Spleen (tissue), 11 donors: ENCODE measurements at regions not wholly inside any gene's neighbourhood (a gene's known extent, or its start where the extent isn't known, plus 50 kb on each side); places are given as distances from the start of the nearest gene placed in this dataset.

Source experiments
- DNase-seq: peaks from one replicate; pipeline ENCODE4 v3.0.0-alpha.2; 2020
- H3K27ac ChIP-seq, 8 donors: fragments of 200-600 bp; sonication (generic) in 7 of 8; 1 replicate in 4 of 8; 2 replicates in 4 of 8; pipeline versions ENCODE4 v1.5.0 to v1.8.0; 2016 to 2021; ENCODE audit warnings: inconsistent platforms in 4 of 8, mild to moderate bottlenecking in 4 of 8, moderate library complexity in 1 of 8
- H3K27me3 ChIP-seq, 7 donors: fragments of 200-600 bp; sonication (generic) in 6 of 7; replicated peaks in 1 of 7; 1 replicate in 4 of 7; 2 replicates in 3 of 7; pipeline versions ENCODE4 v1.5.0 to v1.8.0; 2016 to 2021; ENCODE audit warnings: inconsistent platforms in 3 of 7, mild to moderate bottlenecking in 1 of 7
- H3K36me3 ChIP-seq, 6 donors: fragments of 200-600 bp; sonication (generic) in 5 of 6; 1 replicate in 4 of 6; 2 replicates in 2 of 6; pipeline versions ENCODE4 v1.5.0 to v1.8.0; 2016 to 2021; ENCODE audit warnings: inconsistent platforms in 2 of 6
- H3K4me1 ChIP-seq, 6 donors: fragments of 200-600 bp; sonication (generic) in 5 of 6; 1 replicate in 3 of 6; 2 replicates in 3 of 6; pipeline versions ENCODE4 v1.5.0 to v1.8.0; 2016 to 2021; ENCODE audit warnings: inconsistent platforms in 3 of 6
- H3K4me3 ChIP-seq, 8 donors: fragments of 200-600 bp; sonication (generic) in 7 of 8; 1 replicate in 4 of 8; 2 replicates in 4 of 8; pipeline versions ENCODE4 v1.5.0 to v1.8.0; 2016 to 2021; ENCODE audit warnings: inconsistent platforms in 4 of 8, mild to moderate bottlenecking in 4 of 8, moderate library complexity in 2 of 8
- H3K9me3 ChIP-seq, 8 donors: fragments of 200-600 bp; sonication (generic) in 7 of 8; 1 replicate in 4 of 8; 2 replicates in 4 of 8; pipeline versions ENCODE4 v1.5.0 to v1.8.0; 2016 to 2021; ENCODE audit warnings: inconsistent platforms in 4 of 8
- POLR2A ChIP-seq, 3 donors: fragments of 450-650 bp; IDR thresholded peaks; one replicate each; pipeline ENCODE4 v1.5.1; 2017; ENCODE audit warnings: antibody characterized with exemption in 3 of 3, mild to moderate bottlenecking in 1 of 3
- POLR2AphosphoS5 ChIP-seq, 3 donors: sonication (generic); formaldehyde crosslinking; IDR thresholded peaks; one replicate each; pipeline ENCODE4 v1.5.1; 2017; ENCODE audit warnings: antibody characterized with exemption in 3 of 3
- WGBS, 5 donors: extraction: QIAGEN DNeasy Blood & Tissue Kit in 3 of 5; methylation state at CpG; one replicate each; pipeline versions ENCODE4 v1.1.5 to v1.1.7; 2013 to 2018; 5-methylcytosine and 5-hydroxymethylcytosine counted together
- intact Hi-C: fragments of 100-400 bp; cut with DNase I; formaldehyde crosslinking; loops from one replicate; pipeline ENCODE4 v1.15.0; 2023; ENCODE audit warnings: low total_unique reads
- TF ChIP-seq, protein P1 (sequence below), 11 experiments: fragments of 200-600 bp in 7 of 11; fragments of 450-650 bp in 4 of 11; sonication (generic) in 4 of 11; IDR thresholded peaks in 8 of 11; conservative IDR thresholded peaks in 3 of 11; 1 replicate in 7 of 11; 2 replicates in 4 of 11; pipeline versions ENCODE4 v1.4.0 to v1.8.0; 2016 to 2021; ENCODE audit warnings: antibody characterized with exemption in 11 of 11, inconsistent platforms in 4 of 11, mild to moderate bottlenecking in 1 of 11
- donor health status: healthy with polysubstance abuse.
- donor health status: DM: no; HTN: no; CAD: no; lungs with moderate emphysema.
- donor health status: DM: no; HTN: no; CAD: no.
- donor health status: Bipolar disorder and iron deficiency.
- donor health status: healthy.
- donor health status: DM: no; HTN: no; CAD: no.
- donor health status: DM: yes; HTN: yes; CAD: no.

- intact Hi-C loops, result no loop called here
- Histone ChIP-seq H3K27me3 (no peaks in the 10 kb centered on the region), H3K36me3 (no peaks in the 10 kb centered on the region), H3K4me1 (no peaks in the 10 kb centered on the region), H3K27ac (no peak overlapping the region), H3K9me3 (peaks cover 0 to 5% (median 0%) of the 10 kb centered on the region in 8 donors), H3K4me3 (no peak overlapping the region)
- TF ChIP-seq, protein P1, sequence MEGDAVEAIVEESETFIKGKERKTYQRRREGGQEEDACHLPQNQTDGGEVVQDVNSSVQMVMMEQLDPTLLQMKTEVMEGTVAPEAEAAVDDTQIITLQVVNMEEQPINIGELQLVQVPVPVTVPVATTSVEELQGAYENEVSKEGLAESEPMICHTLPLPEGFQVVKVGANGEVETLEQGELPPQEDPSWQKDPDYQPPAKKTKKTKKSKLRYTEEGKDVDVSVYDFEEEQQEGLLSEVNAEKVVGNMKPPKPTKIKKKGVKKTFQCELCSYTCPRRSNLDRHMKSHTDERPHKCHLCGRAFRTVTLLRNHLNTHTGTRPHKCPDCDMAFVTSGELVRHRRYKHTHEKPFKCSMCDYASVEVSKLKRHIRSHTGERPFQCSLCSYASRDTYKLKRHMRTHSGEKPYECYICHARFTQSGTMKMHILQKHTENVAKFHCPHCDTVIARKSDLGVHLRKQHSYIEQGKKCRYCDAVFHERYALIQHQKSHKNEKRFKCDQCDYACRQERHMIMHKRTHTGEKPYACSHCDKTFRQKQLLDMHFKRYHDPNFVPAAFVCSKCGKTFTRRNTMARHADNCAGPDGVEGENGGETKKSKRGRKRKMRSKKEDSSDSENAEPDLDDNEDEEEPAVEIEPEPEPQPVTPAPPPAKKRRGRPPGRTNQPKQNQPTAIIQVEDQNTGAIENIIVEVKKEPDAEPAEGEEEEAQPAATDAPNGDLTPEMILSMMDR (IDR thresholded peaks at IDR 0.05 in 8 of 11, conservative IDR thresholded peaks at IDR 0.05 in 3 of 11), result no peak
- TF ChIP-seq POLR2AphosphoS5 (IDR thresholded peaks at IDR 0.05) (no peak), POLR2A (IDR thresholded peaks at IDR 0.05) (no peak)
- DNase-seq, result no peak
- WGBS, 5 donors, result 79 to 91% (median 82%) methylated on average over 2 of the region's 2 CpGs
These were observed 88.0 kb downstream of the CBLN1 start for GRCh38 chr16:49193596-49193995.

DNA sequence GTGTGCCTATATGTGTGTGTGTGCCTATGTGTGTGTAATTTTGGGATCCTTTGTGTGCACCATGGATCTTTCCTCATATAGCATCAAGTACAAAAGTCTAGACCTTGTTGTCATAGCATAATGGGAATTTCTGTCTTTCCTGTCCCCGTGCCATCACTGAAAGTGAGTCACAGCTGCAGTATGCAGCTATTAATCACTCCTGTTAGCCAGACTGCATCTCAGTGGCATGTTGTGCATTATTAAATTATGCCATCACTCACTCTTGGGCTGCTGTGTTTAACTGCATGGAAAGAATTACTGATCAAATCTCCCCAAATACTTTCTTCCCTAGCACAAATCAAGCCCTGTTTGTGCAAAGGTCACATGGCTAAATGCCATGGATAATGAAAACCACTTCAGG is 92.4 kb downstream of the CBLN1 start:
- TF ChIP-seq, protein P1 (IDR thresholded peaks at IDR 0.05 in 8 of 11, conservative IDR thresholded peaks at IDR 0.05 in 3 of 11), result no peak
- TF ChIP-seq POLR2AphosphoS5 (IDR thresholded peaks at IDR 0.05) (no peak), POLR2A (IDR thresholded peaks at IDR 0.05) (no peak)
- no peak overlapping the region for H3K4me3 ChIP-seq
- no peaks in the 10 kb centered on the region for H3K36me3 ChIP-seq
- no peak overlapping the region for H3K27ac ChIP-seq
- no peak for DNase-seq
- no peaks in the 10 kb centered on the region for H3K4me1 ChIP-seq
- H3K27me3 ChIP-seq, result no peaks in the 10 kb centered on the region
- peaks cover 0 to 22% (median 13%) of the 10 kb centered on the region in 8 donors for H3K9me3 ChIP-seq
- WGBS, 5 donors, result 57 to 79% (median 64%) methylated on average over 1 of the region's 1 CpG
- intact Hi-C loops, result no loop called here

DNA sequence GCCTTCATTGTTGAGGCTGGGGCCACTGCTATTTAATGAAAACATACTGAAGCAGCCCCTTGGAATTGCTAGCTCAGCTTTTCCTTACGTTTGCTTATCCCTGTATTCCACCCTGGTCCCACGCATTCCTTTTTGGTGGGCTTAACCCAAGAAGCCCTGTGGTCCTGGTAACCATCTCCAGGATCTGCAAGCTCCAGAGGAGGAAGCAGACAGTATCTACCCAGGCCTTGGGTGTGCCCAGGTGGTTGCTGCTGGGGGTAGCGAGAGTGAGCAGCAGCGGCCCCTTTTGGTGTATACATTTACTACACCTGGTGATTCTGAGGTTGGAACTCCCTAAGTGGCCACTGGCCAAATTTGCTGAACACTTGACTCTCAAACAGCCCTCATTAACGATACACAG is 97.7 kb downstream of the CBLN1 start:
- 22 to 35% (median 32%) methylated on average over 5 of the region's 5 CpGs for WGBS, 5 donors
- Histone ChIP-seq H3K4me3 (no peak overlapping the region), H3K27me3 (peaks cover 0 to 8% (median 0%) of the 10 kb centered on the region in 7 donors), H3K27ac (no peak overlapping the region), H3K9me3 (peaks cover 0 to 22% (median 13%) of the 10 kb centered on the region in 8 donors), H3K4me1 (no peaks in the 10 kb centered on the region), H3K36me3 (no peaks in the 10 kb centered on the region)
- intact Hi-C loops, result no loop called here
- TF ChIP-seq POLR2A (IDR thresholded peaks at IDR 0.05) (no peak), POLR2AphosphoS5 (IDR thresholded peaks at IDR 0.05) (no peak)
- TF ChIP-seq, protein P1 (IDR thresholded peaks at IDR 0.05 in 8 of 11, conservative IDR thresholded peaks at IDR 0.05 in 3 of 11), result no peak
- DNase-seq, result no peak

- H3K27ac ChIP-seq, result no peak overlapping the region
- H3K27me3 ChIP-seq, result peaks cover 0 to 14% (median 0%) of the 10 kb centered on the region in 7 donors
- TF ChIP-seq POLR2A (IDR thresholded peaks at IDR 0.05), result no peak
- TF ChIP-seq, protein P1 (IDR thresholded peaks at IDR 0.05 in 8 of 11, conservative IDR thresholded peaks at IDR 0.05 in 3 of 11), result no peak
- no peak for TF ChIP-seq POLR2AphosphoS5 (IDR thresholded peaks at IDR 0.05)
- no peak for DNase-seq
- H3K9me3 ChIP-seq, result peaks cover 0 to 3% (median 0%) of the 10 kb centered on the region in 8 donors
- no peaks in the 10 kb centered on the region for H3K36me3 ChIP-seq
- no peak overlapping the region for H3K4me3 ChIP-seq
- intact Hi-C loops, result no loop called here
- WGBS, 5 donors, result 21 to 31% (median 24%) methylated on average over 8 of the region's 8 CpGs
- no peaks in the 10 kb centered on the region for H3K4me1 ChIP-seq
These were observed 99.7 kb downstream of the CBLN1 start for GRCh38 chr16:49181791-49182518.
